Activated B cell treated with CpG ODN at 0.5 μM for 24 hours (primary cell): ENCODE measurements at regions not wholly inside any gene's neighbourhood (a gene's known extent, or its start where the extent isn't known, plus 50 kb on each side); places are given as distances from the start of the nearest gene placed in this dataset.
"Not testable (repeated sequence)": the region's sequence is repeated elsewhere in the genome, so short reads cannot be mapped to it uniquely, and the experiment has no call there.

Source experiments
- ATAC-seq: fragments of 200-7000 bp; cut with Tn5 transposase; one replicate; pipeline ENCODE4 v1.10.0; 2021; ENCODE audit warnings: low read depth, mild to moderate bottlenecking, moderate library complexity
- CTCF ChIA-PET: fragments of 350-600 bp; sonication (Branson Sonifier 250); formaldehyde crosslinking; loops from one replicate; lab custom pipeline; 2021; ENCODE audit warnings: antibody characterized with exemption; lab: Charles Lee
- POLR2A ChIA-PET: fragments of 350-600 bp; sonication (Branson Sonifier 250); formaldehyde crosslinking; loops from one replicate; lab custom pipeline; 2021; ENCODE audit warnings: antibody characterized with exemption; lab: Charles Lee
- DNase-seq: peaks from one replicate; pipeline ENCODE4 v3.0.0; 2022
- H3K27ac Mint-ChIP-seq: one replicate; pipeline ENCODE4 v1.8.0; 2020; ENCODE audit warnings: mixed read lengths
- H3K27me3 Mint-ChIP-seq: one replicate; pipeline ENCODE4 v1.8.0; 2021; ENCODE audit warnings: mixed read lengths
- H3K36me3 Mint-ChIP-seq: one replicate; pipeline ENCODE4 v1.8.0; 2021; ENCODE audit warnings: low read depth, mixed read lengths
- H3K4me1 Mint-ChIP-seq: one replicate; pipeline ENCODE4 v1.8.0; 2021; ENCODE audit warnings: mixed read lengths
- H3K4me3 Mint-ChIP-seq: one replicate; pipeline ENCODE4 v1.8.0; 2020; ENCODE audit warnings: mild to moderate bottlenecking, mixed read lengths
- H3K9me3 Mint-ChIP-seq: one replicate; pipeline ENCODE4 v1.8.0; 2020; ENCODE audit warnings: mixed read lengths
- CTCF ChIP-seq: fragments of 200-600 bp; IDR thresholded peaks from one replicate; pipeline ENCODE4 v1.8.0; 2022; ENCODE audit warnings: antibody characterized with exemption, mild to moderate bottlenecking
- intact Hi-C: fragments of 100-400 bp; cut with micrococcal nuclease; formaldehyde crosslinking; loops from one replicate; pipeline ENCODE4 v1.15.1; 2024

GRCh38 chr9:87198716-87199115 lies 251.4 kb upstream of the GAS1 start:
- no peak for ATAC-seq
- no peak for TF ChIP-seq CTCF
- DNase-seq, result no peak
- H3K4me3 Mint-ChIP-seq, result no peak overlapping the region
- peaks cover 2% of the 10 kb centered on the region for H3K27me3 Mint-ChIP-seq
- H3K4me1 Mint-ChIP-seq, result no peaks in the 10 kb centered on the region
- H3K27ac Mint-ChIP-seq, result no peak overlapping the region
- H3K9me3 Mint-ChIP-seq, result no peaks in the 10 kb centered on the region
- POLR2A ChIA-PET, result no interaction called here
- CTCF ChIA-PET, result no interaction called here
- no peaks in the 10 kb centered on the region for H3K36me3 Mint-ChIP-seq
- intact Hi-C loops, result no loop called here

- DNase-seq (no peak), ATAC-seq (no peak)
- Mint-ChIP-seq H3K27me3 (peaks cover 2% of the 10 kb centered on the region), H3K4me1 (no peaks in the 10 kb centered on the region), H3K27ac (no peak overlapping the region), H3K9me3 (no peaks in the 10 kb centered on the region), H3K4me3 (no peak overlapping the region), H3K36me3 (no peaks in the 10 kb centered on the region)
- TF ChIP-seq CTCF, result no peak
- POLR2A ChIA-PET, result no interaction called here
- CTCF ChIA-PET, result no interaction called here
- intact Hi-C loops, result no loop called here
These were observed 252.0 kb upstream of the GAS1 start for GRCh38 chr9:87199278-87199677.

GRCh38 chr9:87199782-87200181 lies 252.5 kb upstream of the GAS1 start:
- no peak for TF ChIP-seq CTCF
- intact Hi-C loops, result no loop called here
- peaks cover 2% of the 10 kb centered on the region for H3K27me3 Mint-ChIP-seq
- no peak for ATAC-seq
- no peaks in the 10 kb centered on the region for H3K9me3 Mint-ChIP-seq
- no peak for DNase-seq
- H3K27ac Mint-ChIP-seq, result no peak overlapping the region
- ChIA-PET CTCF (no interaction called here), POLR2A (no interaction called here)
- no peaks in the 10 kb centered on the region for H3K36me3 Mint-ChIP-seq
- no peaks in the 10 kb centered on the region for H3K4me1 Mint-ChIP-seq
- no peak overlapping the region for H3K4me3 Mint-ChIP-seq

- Mint-ChIP-seq H3K9me3 (no peaks in the 10 kb centered on the region), H3K4me3 (no peak overlapping the region), H3K36me3 (no peaks in the 10 kb centered on the region), H3K27ac (no peak overlapping the region), H3K27me3 (peaks cover 2% of the 10 kb centered on the region), H3K4me1 (no peaks in the 10 kb centered on the region)
- DNase-seq (no peak), ATAC-seq (no peak)
- intact Hi-C loops, result no loop called here
- ChIA-PET CTCF (no interaction called here), POLR2A (no interaction called here)
- TF ChIP-seq CTCF, result no peak
These were observed 254.0 kb upstream of the GAS1 start for GRCh38 chr9:87201351-87201751.

- POLR2A ChIA-PET, result no interaction called here
- no peaks in the 10 kb centered on the region for H3K9me3 Mint-ChIP-seq
- no peak for TF ChIP-seq CTCF
These were observed 258.9 kb upstream of the GAS1 start for GRCh38 chr9:87206064-87206661.

GRCh38 chr9:87210658-87211057 lies 263.4 kb upstream of the GAS1 start:
- H3K27me3 Mint-ChIP-seq, intact Hi-C loops, H3K4me1 Mint-ChIP-seq, POLR2A ChIA-PET, CTCF ChIA-PET, H3K9me3 Mint-ChIP-seq, ATAC-seq, H3K27ac Mint-ChIP-seq, H3K36me3 Mint-ChIP-seq, DNase-seq, H3K4me3 Mint-ChIP-seq: not testable (repeated sequence)

More at GRCh38 chr9:87206064-87206661, 258.9 kb upstream of the GAS1 start:
- CTCF ChIA-PET, result no interaction called here
- Mint-ChIP-seq H3K36me3 (no peaks in the 10 kb centered on the region), H3K4me3 (no peak overlapping the region), H3K27me3 (no peaks in the 10 kb centered on the region), H3K4me1 (no peaks in the 10 kb centered on the region), H3K27ac (no peak overlapping the region)
- intact Hi-C loops, result no loop called here
- no peak for ATAC-seq
- no peak for DNase-seq
